ENCODE measurements at regions not wholly inside any gene's neighbourhood (a gene's known extent, or its start where the extent isn't known, plus 50 kb on each side); places are given as distances from the start of the nearest gene placed in this dataset.

DNA sequence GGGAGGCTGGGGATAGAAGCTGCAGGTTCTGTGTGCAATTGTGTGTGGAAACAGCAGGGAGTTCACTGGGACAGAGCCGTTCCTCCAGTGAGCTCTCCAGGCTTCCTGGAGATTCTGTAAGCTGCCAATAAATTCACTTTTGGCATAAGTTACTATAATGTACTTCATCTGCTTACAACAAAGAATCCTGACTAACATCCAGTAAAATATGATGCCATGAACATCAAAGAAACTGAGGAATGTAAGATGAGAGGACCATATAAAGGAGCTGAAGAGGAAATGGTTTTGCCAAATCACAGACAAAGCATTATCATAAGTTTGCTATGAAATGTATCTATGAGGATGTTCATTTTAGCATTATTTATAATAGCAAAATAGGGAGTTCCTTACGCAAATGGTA, 175.3 kb downstream of the KCNE4 start:
- TF ChIP-seq RAD21 (IDR thresholded peaks at IDR 0.05; ENCODE audit: insufficient read depth, low read depth, low read length) (no peak), FOS (IDR thresholded peaks at IDR 0.05; ENCODE audit: borderline replicate concordance, extremely low read depth, insufficient read length) (no peak), SMC3 (IDR thresholded peaks at IDR 0.05; ENCODE audit: borderline replicate concordance, low read length) (no peak), ZZZ3 (IDR thresholded peaks at IDR 0.05; ENCODE audit: control insufficient read depth, insufficient read length, low read depth) (no peak), EP300 (IDR thresholded peaks at IDR 0.05; ENCODE audit: borderline replicate concordance in 1 of 2, control insufficient read depth in 1 of 2, low read depth in 2 of 2, low read length in 2 of 2) (no peak), ATF2 (IDR thresholded peaks at IDR 0.05; ENCODE audit: low read length) (no peak), CBX5 (IDR thresholded peaks at IDR 0.05; ENCODE audit: low read depth) (no peak), PML (IDR thresholded peaks at IDR 0.05; ENCODE audit: low read length) (no peak), CEBPB (IDR thresholded peaks at IDR 0.05; ENCODE audit: borderline replicate concordance in 1 of 2, low read depth in 2 of 2, low read length in 2 of 2) (no peak)
- TF ChIP-seq, protein P1, sequence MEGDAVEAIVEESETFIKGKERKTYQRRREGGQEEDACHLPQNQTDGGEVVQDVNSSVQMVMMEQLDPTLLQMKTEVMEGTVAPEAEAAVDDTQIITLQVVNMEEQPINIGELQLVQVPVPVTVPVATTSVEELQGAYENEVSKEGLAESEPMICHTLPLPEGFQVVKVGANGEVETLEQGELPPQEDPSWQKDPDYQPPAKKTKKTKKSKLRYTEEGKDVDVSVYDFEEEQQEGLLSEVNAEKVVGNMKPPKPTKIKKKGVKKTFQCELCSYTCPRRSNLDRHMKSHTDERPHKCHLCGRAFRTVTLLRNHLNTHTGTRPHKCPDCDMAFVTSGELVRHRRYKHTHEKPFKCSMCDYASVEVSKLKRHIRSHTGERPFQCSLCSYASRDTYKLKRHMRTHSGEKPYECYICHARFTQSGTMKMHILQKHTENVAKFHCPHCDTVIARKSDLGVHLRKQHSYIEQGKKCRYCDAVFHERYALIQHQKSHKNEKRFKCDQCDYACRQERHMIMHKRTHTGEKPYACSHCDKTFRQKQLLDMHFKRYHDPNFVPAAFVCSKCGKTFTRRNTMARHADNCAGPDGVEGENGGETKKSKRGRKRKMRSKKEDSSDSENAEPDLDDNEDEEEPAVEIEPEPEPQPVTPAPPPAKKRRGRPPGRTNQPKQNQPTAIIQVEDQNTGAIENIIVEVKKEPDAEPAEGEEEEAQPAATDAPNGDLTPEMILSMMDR (IDR thresholded peaks at IDR 0.05 in 2 of 3, conservative IDR thresholded peaks at IDR 0.05 in 1 of 3; ENCODE audit: control insufficient read depth in 2 of 3, extremely low read depth in 1 of 3, insufficient read depth in 1 of 3, low read depth in 3 of 3, low read length in 3 of 3), result no peak

All from GM12878 (cell line).